ENCODE measurements at regions not wholly inside any gene's neighbourhood (a gene's known extent, or its start where the extent isn't known, plus 50 kb on each side); places are given as distances from the start of the nearest gene placed in this dataset.

GRCh38 chr18:57296336-57296735, 56.0 kb upstream of the ST8SIA3 start:
- Histone ChIP-seq H3K27me3 (no peaks in the 10 kb centered on the region), H3K36me3 (no peaks in the 10 kb centered on the region), H3K4me1 (no peaks in the 10 kb centered on the region), H3K4me3 (no peak overlapping the region), H3K9me3 (no peaks in the 10 kb centered on the region), H3K27ac (no peak overlapping the region)
- DNase-seq (no peak), ATAC-seq (ENCODE audit: low FRiP score in 2 of 2) (no peak)
- TF ChIP-seq POLR2AphosphoS5 (IDR thresholded peaks at IDR 0.05) (no peak), CTCF (IDR thresholded peaks at IDR 0.05) (no peak), POLR2A (IDR thresholded peaks at IDR 0.05) (no peak), EP300 (IDR thresholded peaks at IDR 0.05) (no peak)

GRCh38 chr18:57297306-57297705, 55.1 kb upstream of the ST8SIA3 start:
- no peak for DNase-seq
- H3K9me3 ChIP-seq, result no peaks in the 10 kb centered on the region
- 81 to 88% methylated on average over 7 of the region's 7 CpGs for WGBS, 2 donors
- no peak overlapping the region for H3K4me3 ChIP-seq
- no peak for TF ChIP-seq CTCF (IDR thresholded peaks at IDR 0.05)
- no peak for TF ChIP-seq POLR2AphosphoS5 (IDR thresholded peaks at IDR 0.05)
- TF ChIP-seq POLR2A (IDR thresholded peaks at IDR 0.05), result no peak
- no peak for TF ChIP-seq EP300 (IDR thresholded peaks at IDR 0.05)
- no peaks in the 10 kb centered on the region for H3K27me3 ChIP-seq
- H3K4me1 ChIP-seq, result no peaks in the 10 kb centered on the region
- no peak overlapping the region for H3K27ac ChIP-seq
- ATAC-seq (ENCODE audit: low FRiP score in 2 of 2), result no peak
- no peaks in the 10 kb centered on the region for H3K36me3 ChIP-seq

GRCh38 chr18:57299931-57300330, 52.4 kb upstream of the ST8SIA3 start:
- H3K27ac ChIP-seq, result no peak overlapping the region
- ATAC-seq (ENCODE audit: low FRiP score in 2 of 2) (no peak), DNase-seq (no peak)
- H3K4me3 ChIP-seq, result no peak overlapping the region
- H3K9me3 ChIP-seq, result no peaks in the 10 kb centered on the region
- H3K27me3 ChIP-seq, result no peaks in the 10 kb centered on the region
- no peaks in the 10 kb centered on the region for H3K36me3 ChIP-seq
- TF ChIP-seq EP300 (IDR thresholded peaks at IDR 0.05), result no peak
- TF ChIP-seq POLR2A (IDR thresholded peaks at IDR 0.05), result no peak
- TF ChIP-seq CTCF (IDR thresholded peaks at IDR 0.05), result no peak
- no peaks in the 10 kb centered on the region for H3K4me1 ChIP-seq

- WGBS, 2 donors, result 40 to 44% methylated on average over 11 of the region's 11 CpGs
- ATAC-seq (ENCODE audit: low FRiP score in 2 of 2), result no peak
- TF ChIP-seq POLR2A (IDR thresholded peaks at IDR 0.05), result no peak
- no peak for TF ChIP-seq EP300 (IDR thresholded peaks at IDR 0.05)
- no peak for TF ChIP-seq POLR2AphosphoS5 (IDR thresholded peaks at IDR 0.05)
- no peak for TF ChIP-seq CTCF (IDR thresholded peaks at IDR 0.05)
Measured at GRCh38 chr18:57301573-57302559, 50.5 kb upstream of the ST8SIA3 start.

More at GRCh38 chr18:57301573-57302559, 50.5 kb upstream of the ST8SIA3 start:
- peak in 1 of 2 donors; percentile 5 for DNase-seq
- Histone ChIP-seq H3K36me3 (no peaks in the 10 kb centered on the region), H3K27ac (no peak overlapping the region), H3K9me3 (no peaks in the 10 kb centered on the region), H3K4me3 (no peak overlapping the region), H3K4me1 (no peaks in the 10 kb centered on the region), H3K27me3 (no peaks in the 10 kb centered on the region)

Small RNAs in the stretch of these regions (small RNA-seq; reads per million reads assigned to genes)
- 0 reads per million in 4 donors for gene RNU6-737P

All from upper lobe of left lung (tissue), 6 donors.